Transverse colon (tissue), 4 donors: ENCODE measurements at regions not wholly inside any gene's neighbourhood (a gene's known extent, or its start where the extent isn't known, plus 50 kb on each side); places are given as distances from the start of the nearest gene placed in this dataset.

Experiments
- DNase-seq: peaks from one replicate; pipeline ENCODE4 v3.0.0-alpha.2; 2019
- H3K27ac ChIP-seq, 4 donors: fragments of 200-600 bp; sonication (generic); 2 replicates each; pipeline ENCODE4 v1.5.1; 2016 to 2018; ENCODE audit warnings: inconsistent platforms in 4 of 4
- H3K27me3 ChIP-seq: fragments of 200-600 bp; sonication (generic); 2 replicates; pipeline ENCODE4 v1.5.1; 2017; ENCODE audit warnings: inconsistent platforms
- H3K36me3 ChIP-seq, 4 donors: fragments of 200-600 bp; sonication (generic); 2 replicates each; pipeline ENCODE4 v1.5.1; 2017 to 2019; ENCODE audit warnings: inconsistent platforms in 4 of 4
- H3K4me1 ChIP-seq, 4 donors: fragments of 200-600 bp; sonication (generic); 2 replicates each; pipeline ENCODE4 v1.5.1; 2017 to 2020; ENCODE audit warnings: inconsistent platforms in 4 of 4
- H3K4me3 ChIP-seq, 4 donors: fragments of 200-600 bp; sonication (generic); 1 replicate in 1 of 4; 2 replicates in 3 of 4; pipeline versions ENCODE4 v1.5.1 to v1.6.1; 2017 to 2019; ENCODE audit warnings: inconsistent platforms in 4 of 4
- H3K9me3 ChIP-seq, 2 donors: fragments of 200-600 bp; sonication (generic); 2 replicates each; pipeline ENCODE4 v1.5.1; 2017 to 2019; ENCODE audit warnings: inconsistent platforms in 2 of 2
- EP300 ChIP-seq: sonication (generic); formaldehyde crosslinking; IDR thresholded peaks from one replicate; pipeline ENCODE4 v1.6.1; 2017; ENCODE audit warnings: antibody characterized with exemption, low read depth
- POLR2A ChIP-seq: fragments of 450-650 bp; IDR thresholded peaks from one replicate; pipeline ENCODE4 v1.6.1; 2016; ENCODE audit warnings: antibody characterized with exemption, mild to moderate bottlenecking, moderate library complexity
- POLR2AphosphoS5 ChIP-seq, 3 donors: sonication (generic); formaldehyde crosslinking; IDR thresholded peaks; one replicate each; pipeline ENCODE4 v1.6.1; 2016; ENCODE audit warnings: antibody characterized with exemption in 3 of 3
- WGBS, 2 donors: methylation state at CpG; one replicate each; pipeline ENCODE4 v1.1.5; 2018; ENCODE audit warnings: low coverage in 1 of 2; 5-methylcytosine and 5-hydroxymethylcytosine counted together
- in situ Hi-C, 4 donors: fragments of 200-750 bp; cut with MboI; loops; one replicate each; pipeline versions ENCODE4 v1.15.0 to v1.15.1; 2017; ENCODE audit warnings: low sequenced_read_pairs in 3 of 4, low pct_ligation_motif_present in 1 of 4, low pct_unique_long_range_greater_than_20kb in 1 of 4
- intact Hi-C: fragments of 100-400 bp; cut with DNase I; formaldehyde crosslinking; loops from one replicate; pipeline ENCODE4 v1.15.1; 2023; ENCODE audit warnings: low total_unique reads
- TF ChIP-seq, protein P1 (sequence below), 5 experiments: fragments of 200-600 bp in 3 of 5; fragments of 450-650 bp in 2 of 5; sonication (generic) in 3 of 5; IDR thresholded peaks; 1 replicate in 2 of 5; 2 replicates in 3 of 5; pipeline ENCODE4 v1.5.1; 2016 to 2017; ENCODE audit warnings: antibody characterized with exemption in 5 of 5, inconsistent platforms in 3 of 5, mild to moderate bottlenecking in 2 of 5, moderate library complexity in 1 of 5

DNA sequence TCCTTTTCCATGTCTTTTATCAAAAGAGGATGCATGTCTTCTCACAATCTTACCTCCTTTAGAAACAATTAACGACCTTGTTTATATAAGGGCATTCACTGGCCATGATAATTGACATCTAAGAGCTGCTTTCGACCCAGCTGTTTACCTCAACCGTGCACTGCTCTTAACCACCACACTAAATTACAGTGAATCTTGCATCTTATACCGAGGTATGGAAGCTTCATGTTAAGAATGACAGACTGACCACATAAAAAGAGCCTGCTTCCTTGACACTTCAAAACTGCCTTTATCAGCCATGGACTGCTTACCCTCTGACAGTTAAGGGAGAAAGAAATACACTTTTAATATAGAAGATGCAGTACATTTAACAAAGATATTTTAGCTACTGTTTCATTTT is 301.7 kb upstream of the LYPLAL1 start:
- intact Hi-C loops, result no loop called here

DNA sequence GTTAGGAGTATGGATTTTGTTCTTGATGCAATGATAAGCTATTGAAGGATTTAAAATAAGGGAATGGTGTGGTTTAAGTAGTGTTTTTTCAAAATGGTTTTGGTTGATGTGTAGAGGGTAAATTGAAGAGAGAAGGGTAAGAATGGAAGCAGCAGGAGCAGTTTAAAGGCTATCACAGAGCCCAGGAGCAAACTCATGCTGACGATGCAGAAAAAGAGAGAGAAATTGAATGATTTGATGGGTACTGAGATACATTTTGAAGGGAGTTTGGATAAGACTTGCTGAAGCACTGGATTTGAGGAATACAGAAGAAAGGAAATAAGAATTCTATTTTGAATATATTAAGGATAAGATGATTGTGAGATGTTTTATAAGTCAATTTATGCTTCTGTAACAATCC is 300.8 kb upstream of the LYPLAL1 start:
- no peaks in the 10 kb centered on the region for H3K4me1 ChIP-seq
- WGBS, 2 donors, result 92 to 100% methylated on average over 1 of the region's 1 CpG
- H3K9me3 ChIP-seq, result no peaks in the 10 kb centered on the region
- no peak overlapping the region for H3K4me3 ChIP-seq
- no peak for DNase-seq
- no peak overlapping the region for H3K27ac ChIP-seq
- intact Hi-C loops (no loop called here), in situ Hi-C loops (no loop called here)
- H3K36me3 ChIP-seq, result no peaks in the 10 kb centered on the region
- TF ChIP-seq, protein P1, sequence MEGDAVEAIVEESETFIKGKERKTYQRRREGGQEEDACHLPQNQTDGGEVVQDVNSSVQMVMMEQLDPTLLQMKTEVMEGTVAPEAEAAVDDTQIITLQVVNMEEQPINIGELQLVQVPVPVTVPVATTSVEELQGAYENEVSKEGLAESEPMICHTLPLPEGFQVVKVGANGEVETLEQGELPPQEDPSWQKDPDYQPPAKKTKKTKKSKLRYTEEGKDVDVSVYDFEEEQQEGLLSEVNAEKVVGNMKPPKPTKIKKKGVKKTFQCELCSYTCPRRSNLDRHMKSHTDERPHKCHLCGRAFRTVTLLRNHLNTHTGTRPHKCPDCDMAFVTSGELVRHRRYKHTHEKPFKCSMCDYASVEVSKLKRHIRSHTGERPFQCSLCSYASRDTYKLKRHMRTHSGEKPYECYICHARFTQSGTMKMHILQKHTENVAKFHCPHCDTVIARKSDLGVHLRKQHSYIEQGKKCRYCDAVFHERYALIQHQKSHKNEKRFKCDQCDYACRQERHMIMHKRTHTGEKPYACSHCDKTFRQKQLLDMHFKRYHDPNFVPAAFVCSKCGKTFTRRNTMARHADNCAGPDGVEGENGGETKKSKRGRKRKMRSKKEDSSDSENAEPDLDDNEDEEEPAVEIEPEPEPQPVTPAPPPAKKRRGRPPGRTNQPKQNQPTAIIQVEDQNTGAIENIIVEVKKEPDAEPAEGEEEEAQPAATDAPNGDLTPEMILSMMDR (IDR thresholded peaks at IDR 0.05), result no peak
- TF ChIP-seq POLR2A, result no peak
- no peak for TF ChIP-seq POLR2AphosphoS5 (IDR thresholded peaks at IDR 0.05)
- TF ChIP-seq EP300, result no peak
- no peaks in the 10 kb centered on the region for H3K27me3 ChIP-seq

More for the DNA sequence above, 301.7 kb upstream of the LYPLAL1 start:
- Histone ChIP-seq H3K9me3 (no peaks in the 10 kb centered on the region), H3K4me1 (no peaks in the 10 kb centered on the region), H3K4me3 (no peak overlapping the region), H3K27me3 (no peaks in the 10 kb centered on the region), H3K36me3 (no peaks in the 10 kb centered on the region), H3K27ac (no peak overlapping the region)
- DNase-seq, result no peak
- 36 to 39% methylated on average over 4 of the region's 4 CpGs for WGBS, 2 donors
- in situ Hi-C loops, result no loop called here
- TF ChIP-seq POLR2A (no peak), EP300 (no peak), POLR2AphosphoS5 (IDR thresholded peaks at IDR 0.05) (no peak)
- TF ChIP-seq, protein P1 (IDR thresholded peaks at IDR 0.05), result no peak

DNA sequence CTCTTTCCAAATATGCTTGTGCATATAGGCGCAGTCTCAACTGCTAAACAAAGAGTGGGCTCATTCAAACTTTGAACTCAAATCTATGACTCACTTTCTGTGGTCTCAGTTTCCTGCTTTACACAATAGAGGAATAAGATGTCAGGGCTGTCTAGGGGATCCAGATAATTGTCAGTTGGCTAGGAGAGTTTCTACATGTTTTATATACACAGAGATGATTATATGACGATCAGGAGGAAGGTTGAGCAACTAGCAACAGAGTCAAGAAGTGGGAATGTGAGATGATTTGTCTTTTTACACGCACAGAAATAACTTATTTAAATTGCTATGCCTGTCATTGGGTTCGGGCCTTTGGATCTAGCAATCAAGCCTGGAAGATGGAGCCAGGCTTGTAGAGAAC is 299.4 kb upstream of the LYPLAL1 start:
- no peaks in the 10 kb centered on the region for H3K9me3 ChIP-seq
- 58 to 78% methylated on average over 3 to 4 of the region's 4 CpGs for WGBS, 2 donors
- DNase-seq, result no peak
- no peaks in the 10 kb centered on the region for H3K36me3 ChIP-seq
- in situ Hi-C loops (no loop called here), intact Hi-C loops (no loop called here)
- no peak overlapping the region for H3K4me3 ChIP-seq
- TF ChIP-seq POLR2A, result no peak
- no peak for TF ChIP-seq POLR2AphosphoS5 (IDR thresholded peaks at IDR 0.05)
- TF ChIP-seq EP300, result no peak
- TF ChIP-seq, protein P1 (IDR thresholded peaks at IDR 0.05), result no peak
- H3K27me3 ChIP-seq, result no peaks in the 10 kb centered on the region
- H3K4me1 ChIP-seq, result no peaks in the 10 kb centered on the region
- H3K27ac ChIP-seq, result no peak overlapping the region

DNA sequence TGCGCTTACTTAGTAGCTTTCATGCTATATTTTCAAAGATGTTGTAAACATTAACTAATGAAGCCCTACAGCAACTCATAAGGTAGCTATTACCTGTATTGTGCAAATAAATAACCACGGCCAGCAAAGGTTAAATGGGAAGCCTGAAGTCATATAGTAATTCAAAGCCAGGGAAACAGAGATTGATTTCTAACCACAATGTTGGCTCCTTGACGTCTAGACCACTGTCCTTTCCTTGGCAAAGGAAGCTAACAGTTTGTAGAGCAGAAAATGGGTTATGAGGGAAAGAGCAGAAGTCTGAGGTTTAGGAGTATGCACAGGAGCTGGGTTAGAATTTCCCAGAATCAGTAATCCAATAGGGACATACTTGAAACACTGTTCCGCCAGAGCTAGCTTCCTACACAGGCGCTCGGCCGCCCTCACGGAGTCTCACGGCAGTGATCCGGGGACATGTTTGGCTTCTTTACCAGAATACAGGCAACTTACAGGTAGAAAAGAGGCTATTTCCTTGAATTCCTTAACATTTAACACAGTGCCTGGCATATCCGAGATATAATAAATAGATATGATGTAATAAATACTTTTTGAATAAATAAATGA is 298.8 kb upstream of the LYPLAL1 start:
- Histone ChIP-seq H3K4me3 (no peak overlapping the region), H3K27me3 (no peaks in the 10 kb centered on the region), H3K4me1 (no peaks in the 10 kb centered on the region), H3K36me3 (no peaks in the 10 kb centered on the region), H3K27ac (no peak overlapping the region), H3K9me3 (no peaks in the 10 kb centered on the region)
- intact Hi-C loops, result no loop called here
- WGBS, 2 donors, result 79 to 85% methylated on average over 11 of the region's 11 CpGs
- in situ Hi-C loops, result no loop called here
- TF ChIP-seq EP300, result no peak
- TF ChIP-seq, protein P1 (IDR thresholded peaks at IDR 0.05), result no peak
- TF ChIP-seq POLR2A, result no peak
- no peak for TF ChIP-seq POLR2AphosphoS5 (IDR thresholded peaks at IDR 0.05)
- no peak for DNase-seq
